ENCODE measurements at regions not wholly inside any gene's neighbourhood (a gene's known extent, or its start where the extent isn't known, plus 50 kb on each side); places are given as distances from the start of the nearest gene placed in this dataset. TPM values are rescaled to one million over a fixed set of nuclear protein-coding genes. Genes with fewer than 3 reads are reported as not detected.

DNA sequence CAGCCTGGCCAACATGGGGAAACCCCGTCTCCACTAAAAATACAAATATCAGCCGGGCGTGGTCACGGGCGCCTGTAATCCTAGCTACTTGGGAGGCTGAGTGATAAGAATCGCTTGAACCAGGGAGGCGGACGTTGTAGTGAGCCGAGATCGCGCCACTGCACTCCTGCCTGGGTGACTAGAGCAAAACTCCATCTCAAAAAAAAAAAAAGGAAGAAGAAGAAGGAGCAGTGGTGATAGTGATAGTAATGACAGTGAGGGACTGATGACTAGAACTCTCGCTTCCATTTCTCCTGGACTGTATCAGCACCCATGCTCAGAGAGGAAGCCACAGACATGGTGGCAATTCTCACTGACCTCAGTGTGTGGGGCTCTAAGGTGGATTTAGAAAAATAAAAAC, 52.6 kb upstream of the CLINT1 start:
- H3K4me1 Mint-ChIP-seq, result no peaks in the 10 kb centered on the region
- H2AFZ ChIP-seq (ENCODE audit: insufficient read depth, low read depth, low read length, poor library complexity, severe bottlenecking), result no peak overlapping the region
- no peaks in the 10 kb centered on the region for H3K4me1 ChIP-seq (ENCODE audit: control insufficient read depth in 1 of 2, insufficient read depth in 2 of 2, low read length in 2 of 2)
- H3K27me3 ChIP-seq (ENCODE audit: control insufficient read depth in 2 of 2, insufficient read depth in 2 of 2, low read length in 2 of 2), result no peaks in the 10 kb centered on the region
- H3K36me3 Mint-ChIP-seq, result no peaks in the 10 kb centered on the region
- H3K9me3 ChIP-seq (replicated peaks in 1 of 2; ENCODE audit: control insufficient read depth in 1 of 2, insufficient read depth in 1 of 2, low read length in 2 of 2), result no peaks in the 10 kb centered on the region
- no peak overlapping the region for H3K27ac ChIP-seq (ENCODE audit: low read depth in 1 of 2, low read length in 2 of 2)
- H3K79me2 ChIP-seq (ENCODE audit: insufficient read depth, low read length), result no peaks in the 10 kb centered on the region
- H3K27ac Mint-ChIP-seq, result no peak overlapping the region
- H3K36me3 ChIP-seq (replicated peaks in 1 of 2; ENCODE audit: control insufficient read depth in 1 of 2, insufficient read depth in 2 of 2, low read length in 2 of 2), result no peaks in the 10 kb centered on the region
- intact Hi-C loops (cut with micrococcal nuclease), result no loop called here
- no peaks in the 10 kb centered on the region for H4K20me1 ChIP-seq (ENCODE audit: insufficient read depth, low read length)
- H3K9me3 Mint-ChIP-seq, result peaks cover 0 to 3% (median 0%) of the 10 kb centered on the region in 7 donors
- peaks cover 0 to 2% (median 1%) of the 10 kb centered on the region in 3 donors for H3K27me3 Mint-ChIP-seq (ENCODE audit: low read depth in 3 of 3)
- H3K4me3 ChIP-seq (replicated peaks in 1 of 3; ENCODE audit: low read depth in 2 of 3, low read length in 3 of 3), result no peak overlapping the region
- H3K4me2 ChIP-seq (replicated peaks; ENCODE audit: extremely low read depth, low read length, poor library complexity, severe bottlenecking), result no peak overlapping the region
- H3K9ac ChIP-seq (ENCODE audit: insufficient read depth, low read length, poor library complexity, severe bottlenecking), result no peak overlapping the region
- no peak overlapping the region for H3K4me3 Mint-ChIP-seq
- TF ChIP-seq, protein P1, sequence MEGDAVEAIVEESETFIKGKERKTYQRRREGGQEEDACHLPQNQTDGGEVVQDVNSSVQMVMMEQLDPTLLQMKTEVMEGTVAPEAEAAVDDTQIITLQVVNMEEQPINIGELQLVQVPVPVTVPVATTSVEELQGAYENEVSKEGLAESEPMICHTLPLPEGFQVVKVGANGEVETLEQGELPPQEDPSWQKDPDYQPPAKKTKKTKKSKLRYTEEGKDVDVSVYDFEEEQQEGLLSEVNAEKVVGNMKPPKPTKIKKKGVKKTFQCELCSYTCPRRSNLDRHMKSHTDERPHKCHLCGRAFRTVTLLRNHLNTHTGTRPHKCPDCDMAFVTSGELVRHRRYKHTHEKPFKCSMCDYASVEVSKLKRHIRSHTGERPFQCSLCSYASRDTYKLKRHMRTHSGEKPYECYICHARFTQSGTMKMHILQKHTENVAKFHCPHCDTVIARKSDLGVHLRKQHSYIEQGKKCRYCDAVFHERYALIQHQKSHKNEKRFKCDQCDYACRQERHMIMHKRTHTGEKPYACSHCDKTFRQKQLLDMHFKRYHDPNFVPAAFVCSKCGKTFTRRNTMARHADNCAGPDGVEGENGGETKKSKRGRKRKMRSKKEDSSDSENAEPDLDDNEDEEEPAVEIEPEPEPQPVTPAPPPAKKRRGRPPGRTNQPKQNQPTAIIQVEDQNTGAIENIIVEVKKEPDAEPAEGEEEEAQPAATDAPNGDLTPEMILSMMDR (IDR thresholded peaks at IDR 0.05), result no peak
- 60% methylated on average over 1 of the region's 12 CpGs for WGBS (ENCODE audit: insufficient coverage)
- no peak for DNase-seq

Small RNA genes in the stretch of these regions (small RNA-seq; reads per million reads assigned to genes)
- gene AC091979.2 (ENCODE audit: insufficient read length, low read depth), result not detected
- gene RNU2-48P (ENCODE audit: insufficient read length, low read depth), result 5.0 reads per million, percentile 50 among the genes with 10 or more reads in this experiment
